ENCODE measurements at regions not wholly inside any gene's neighbourhood (a gene's known extent, or its start where the extent isn't known, plus 50 kb on each side); places are given as distances from the start of the nearest gene placed in this dataset.

- TF ChIP-seq FOXM1 (IDR thresholded peaks at IDR 0.05; ENCODE audit: borderline replicate concordance, low read depth) (no peak), USF1 (IDR thresholded peaks at IDR 0.05) (no peak), YY1 (IDR thresholded peaks at IDR 0.05; ENCODE audit: low read depth) (no peak), TEAD4 (IDR thresholded peaks at IDR 0.05) (no peak), CREB1 (IDR thresholded peaks at IDR 0.05; ENCODE audit: low read depth) (no peak), NFIC (IDR thresholded peaks at IDR 0.05) (no peak), REST (IDR thresholded peaks at IDR 0.05; ENCODE audit: low read depth) (no peak), MAX (IDR thresholded peaks at IDR 0.05) (no peak), EGR1 (IDR thresholded peaks at IDR 0.05) (no peak), CEBPB (IDR thresholded peaks at IDR 0.05) (no peak), TCF12 (IDR thresholded peaks at IDR 0.05; ENCODE audit: low read depth) (no peak), ZBTB7A (IDR thresholded peaks at IDR 0.05; ENCODE audit: low read depth) (no peak), TAF1 (IDR thresholded peaks at IDR 0.05; ENCODE audit: low read depth) (no peak), EP300 (IDR thresholded peaks at IDR 0.05; ENCODE audit: borderline replicate concordance) (no peak), RAD21 (IDR thresholded peaks at IDR 0.05; ENCODE audit: low read depth) (no peak)
These were observed 329.0 kb downstream of the C11orf87 start for GRCh38 chr11:109750964-109751363.

- no peak for TF ChIP-seq MAX (IDR thresholded peaks at IDR 0.05)
- TF ChIP-seq CEBPB (IDR thresholded peaks at IDR 0.05): no peak
- no peak for TF ChIP-seq FOXM1 (IDR thresholded peaks at IDR 0.05; ENCODE audit: borderline replicate concordance, low read depth)
- no peak for TF ChIP-seq USF1 (IDR thresholded peaks at IDR 0.05)
- TF ChIP-seq TCF12 (IDR thresholded peaks at IDR 0.05; ENCODE audit: low read depth): no peak
- TF ChIP-seq YY1 (IDR thresholded peaks at IDR 0.05; ENCODE audit: low read depth): no peak
- no peak for TF ChIP-seq EGR1 (IDR thresholded peaks at IDR 0.05)
- no peak for TF ChIP-seq ZBTB7A (IDR thresholded peaks at IDR 0.05; ENCODE audit: low read depth)
- no peak for TF ChIP-seq EP300 (IDR thresholded peaks at IDR 0.05; ENCODE audit: borderline replicate concordance)
- no peak for TF ChIP-seq CREB1 (IDR thresholded peaks at IDR 0.05; ENCODE audit: low read depth)
- TF ChIP-seq TAF1 (IDR thresholded peaks at IDR 0.05; ENCODE audit: low read depth): no peak
These were observed 330.3 kb downstream of the C11orf87 start for GRCh38 chr11:109752212-109752825.

- no peak for TF ChIP-seq TCF12 (IDR thresholded peaks at IDR 0.05; ENCODE audit: low read depth)
- no peak for TF ChIP-seq CREB1 (IDR thresholded peaks at IDR 0.05; ENCODE audit: low read depth)
- no peak for TF ChIP-seq REST (IDR thresholded peaks at IDR 0.05; ENCODE audit: low read depth)
- no peak for TF ChIP-seq FOXM1 (IDR thresholded peaks at IDR 0.05; ENCODE audit: borderline replicate concordance, low read depth)
- TF ChIP-seq EP300 (IDR thresholded peaks at IDR 0.05; ENCODE audit: borderline replicate concordance): no peak
- no peak for TF ChIP-seq NFIC (IDR thresholded peaks at IDR 0.05)
- TF ChIP-seq TAF1 (IDR thresholded peaks at IDR 0.05; ENCODE audit: low read depth): no peak
- TF ChIP-seq TEAD4 (IDR thresholded peaks at IDR 0.05): no peak
- TF ChIP-seq ZBTB7A (IDR thresholded peaks at IDR 0.05; ENCODE audit: low read depth): no peak
- no peak for TF ChIP-seq MAX (IDR thresholded peaks at IDR 0.05)
- no peak for TF ChIP-seq YY1 (IDR thresholded peaks at IDR 0.05; ENCODE audit: low read depth)
These were observed 334.5 kb downstream of the C11orf87 start for GRCh38 chr11:109756521-109756920.

GRCh38 chr11:109756951-109757350 is 335.0 kb downstream of the C11orf87 start:
- TF ChIP-seq TCF12 (IDR thresholded peaks at IDR 0.05; ENCODE audit: low read depth) (no peak), YY1 (IDR thresholded peaks at IDR 0.05; ENCODE audit: low read depth) (no peak), REST (IDR thresholded peaks at IDR 0.05; ENCODE audit: low read depth) (no peak), CEBPB (IDR thresholded peaks at IDR 0.05) (no peak), USF1 (IDR thresholded peaks at IDR 0.05) (no peak), TEAD4 (IDR thresholded peaks at IDR 0.05) (no peak), FOXM1 (IDR thresholded peaks at IDR 0.05; ENCODE audit: borderline replicate concordance, low read depth) (no peak), ZBTB7A (IDR thresholded peaks at IDR 0.05; ENCODE audit: low read depth) (no peak), TAF1 (IDR thresholded peaks at IDR 0.05; ENCODE audit: low read depth) (no peak), CREB1 (IDR thresholded peaks at IDR 0.05; ENCODE audit: low read depth) (no peak), NFIC (IDR thresholded peaks at IDR 0.05) (no peak), EGR1 (IDR thresholded peaks at IDR 0.05) (no peak), MAX (IDR thresholded peaks at IDR 0.05) (no peak), EP300 (IDR thresholded peaks at IDR 0.05; ENCODE audit: borderline replicate concordance) (no peak)

Measured in Ishikawa (cell line).